ENCODE measurements at regions not wholly inside any gene's neighbourhood (a gene's known extent, or its start where the extent isn't known, plus 50 kb on each side); places are given as distances from the start of the nearest gene placed in this dataset.

- DNase-seq (ENCODE audit: low read depth in 2 of 3, low spot score in 2 of 3) = no peak
These were observed 257.3 kb downstream of the QKI start for GRCh38 chr6:163671791-163672190.

GRCh38 chr6:163671355-163671754 is 256.8 kb downstream of the QKI start:
- DNase-seq (ENCODE audit: low read depth in 2 of 3, low spot score in 2 of 3) = no peak

- no peak for DNase-seq (ENCODE audit: low read depth in 2 of 3, low spot score in 2 of 3)
These were observed 255.8 kb downstream of the QKI start for GRCh38 chr6:163670336-163670735.

GRCh38 chr6:163668061-163668426 is 253.5 kb downstream of the QKI start:
- no peak for DNase-seq (ENCODE audit: low read depth in 2 of 3, low spot score in 2 of 3)

- peak in 2 of 3 donors; percentile 77 to 92 for DNase-seq (ENCODE audit: low read depth in 2 of 3, low spot score in 2 of 3)
These were observed 253.0 kb downstream of the QKI start for GRCh38 chr6:163667372-163668060.

GRCh38 chr6:163665464-163665863 is 250.9 kb downstream of the QKI start:
- no peak for DNase-seq (ENCODE audit: low read depth in 2 of 3, low spot score in 2 of 3)

GRCh38 chr6:163663575-163663974 is 249.1 kb downstream of the QKI start:
- no peak for DNase-seq (ENCODE audit: low read depth in 2 of 3, low spot score in 2 of 3)

- DNase-seq (ENCODE audit: low read depth in 2 of 3, low spot score in 2 of 3) = no peak
These were observed 248.2 kb downstream of the QKI start for GRCh38 chr6:163662604-163663225.

GRCh38 chr6:163661272-163661671 is 246.8 kb downstream of the QKI start:
- no peak for DNase-seq (ENCODE audit: low read depth in 2 of 3, low spot score in 2 of 3)

- no peak for DNase-seq (ENCODE audit: low read depth in 2 of 3, low spot score in 2 of 3)
These were observed 245.3 kb downstream of the QKI start for GRCh38 chr6:163659803-163660202.

GRCh38 chr6:163655217-163656121 is 241.0 kb downstream of the QKI start:
- DNase-seq (ENCODE audit: low read depth in 2 of 3, low spot score in 2 of 3) = peak in 1 of 3 donors; percentile 9

GRCh38 chr6:163651915-163652668 is 237.6 kb downstream of the QKI start:
- no peak for DNase-seq (ENCODE audit: low read depth in 2 of 3, low spot score in 2 of 3)

- DNase-seq (ENCODE audit: low read depth in 2 of 3, low spot score in 2 of 3) = no peak
These were observed 236.9 kb downstream of the QKI start for GRCh38 chr6:163651426-163651825.

- DNase-seq (ENCODE audit: low read depth in 2 of 3, low spot score in 2 of 3) = no peak
These were observed 234.3 kb downstream of the QKI start for GRCh38 chr6:163648868-163649267.

- no peak for DNase-seq (ENCODE audit: low read depth in 2 of 3, low spot score in 2 of 3)
These were observed 233.1 kb downstream of the QKI start for GRCh38 chr6:163647624-163648023.

GRCh38 chr6:163646866-163647265 is 232.3 kb downstream of the QKI start:
- no peak for DNase-seq (ENCODE audit: low read depth in 2 of 3, low spot score in 2 of 3)

- DNase-seq (ENCODE audit: low read depth in 2 of 3, low spot score in 2 of 3) = no peak
These were observed 231.6 kb downstream of the QKI start for GRCh38 chr6:163646133-163646532.

- no peak for DNase-seq (ENCODE audit: low read depth in 2 of 3, low spot score in 2 of 3)
These were observed 231.0 kb downstream of the QKI start for GRCh38 chr6:163645560-163645959.

- no peak for DNase-seq (ENCODE audit: low read depth in 2 of 3, low spot score in 2 of 3)
These were observed 229.3 kb downstream of the QKI start for GRCh38 chr6:163643866-163644265.

GRCh38 chr6:163641706-163642105 is 227.2 kb downstream of the QKI start:
- DNase-seq (ENCODE audit: low read depth in 2 of 3, low spot score in 2 of 3) = no peak

- no peak for DNase-seq (ENCODE audit: low read depth in 2 of 3, low spot score in 2 of 3)
These were observed 226.1 kb downstream of the QKI start for GRCh38 chr6:163640641-163641040.

Data from hematopoietic multipotent progenitor cell (in vitro differentiated cells).